GM13976 (cell line): ENCODE measurements at regions not wholly inside any gene's neighbourhood (a gene's known extent, or its start where the extent isn't known, plus 50 kb on each side); places are given as distances from the start of the nearest gene placed in this dataset.

Experiments used
- DNase-seq: peaks from one replicate; pipeline ENCODE4 v3.0.0; 2012; ENCODE audit warnings: low spot score
- in situ Hi-C: fragments of 300-500 bp; cut with MboI; formaldehyde crosslinking; loops from one replicate; pipeline ENCODE4 v1.12.0; 2022; ENCODE audit warnings: low sequenced_read_pairs, mixed read lengths, inconsistent platforms; ENCODE audit not compliant: unreplicated experiment
- TF ChIP-seq, protein P1 (sequence below): IDR thresholded peaks from 2 replicates; pipeline ENCODE4 v1.5.1; 2012; ENCODE audit warnings: borderline replicate concordance, mild to moderate bottlenecking; ENCODE audit not compliant: insufficient read depth; ENCODE audit errors: extremely low read depth, missing control alignments, control extremely low read depth

DNA sequence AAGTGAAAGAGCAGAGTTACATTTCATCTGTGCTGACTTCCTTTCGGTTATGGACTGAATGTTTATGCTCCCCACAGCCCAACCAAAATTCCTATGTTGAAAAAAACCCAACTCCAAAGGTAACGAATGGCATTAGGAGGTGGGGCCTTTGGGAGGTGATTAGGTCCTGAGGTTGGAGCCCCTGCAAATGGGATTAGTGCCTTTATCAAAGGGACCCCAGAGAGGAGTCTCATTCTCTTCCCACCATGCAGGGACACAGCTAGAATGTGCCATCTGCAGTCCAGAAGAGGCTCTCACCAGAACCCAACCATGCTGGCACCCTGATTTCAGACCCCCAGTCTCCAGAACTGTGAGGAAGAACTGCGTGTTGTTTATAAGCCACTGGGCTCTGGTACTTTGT is 199.3 kb downstream of the TOMM20 start:
- TF ChIP-seq, protein P1, sequence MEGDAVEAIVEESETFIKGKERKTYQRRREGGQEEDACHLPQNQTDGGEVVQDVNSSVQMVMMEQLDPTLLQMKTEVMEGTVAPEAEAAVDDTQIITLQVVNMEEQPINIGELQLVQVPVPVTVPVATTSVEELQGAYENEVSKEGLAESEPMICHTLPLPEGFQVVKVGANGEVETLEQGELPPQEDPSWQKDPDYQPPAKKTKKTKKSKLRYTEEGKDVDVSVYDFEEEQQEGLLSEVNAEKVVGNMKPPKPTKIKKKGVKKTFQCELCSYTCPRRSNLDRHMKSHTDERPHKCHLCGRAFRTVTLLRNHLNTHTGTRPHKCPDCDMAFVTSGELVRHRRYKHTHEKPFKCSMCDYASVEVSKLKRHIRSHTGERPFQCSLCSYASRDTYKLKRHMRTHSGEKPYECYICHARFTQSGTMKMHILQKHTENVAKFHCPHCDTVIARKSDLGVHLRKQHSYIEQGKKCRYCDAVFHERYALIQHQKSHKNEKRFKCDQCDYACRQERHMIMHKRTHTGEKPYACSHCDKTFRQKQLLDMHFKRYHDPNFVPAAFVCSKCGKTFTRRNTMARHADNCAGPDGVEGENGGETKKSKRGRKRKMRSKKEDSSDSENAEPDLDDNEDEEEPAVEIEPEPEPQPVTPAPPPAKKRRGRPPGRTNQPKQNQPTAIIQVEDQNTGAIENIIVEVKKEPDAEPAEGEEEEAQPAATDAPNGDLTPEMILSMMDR, result no peak
- no peak for DNase-seq
- in situ Hi-C loops, result no loop called here

DNA sequence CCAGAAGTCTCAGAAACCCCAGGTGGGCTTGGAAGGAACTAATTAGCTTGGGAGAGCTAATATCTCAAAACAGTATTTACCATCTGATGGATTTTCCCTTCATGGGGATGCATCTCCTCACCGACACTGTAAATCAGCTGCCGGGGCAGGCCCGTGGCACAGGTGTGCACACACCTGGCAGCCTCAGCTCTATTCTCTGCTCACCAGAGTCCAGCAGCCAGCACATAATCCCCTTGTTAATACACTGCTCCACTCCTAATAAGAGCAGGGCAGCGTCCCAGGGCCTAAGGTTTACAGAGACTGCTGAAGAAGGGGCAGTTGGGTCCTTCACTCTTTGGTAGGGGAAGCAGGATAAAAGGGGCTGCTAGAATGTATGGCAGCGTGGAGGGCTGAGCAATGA is 200.0 kb downstream of the TOMM20 start:
- in situ Hi-C loops, result no loop called here
- TF ChIP-seq, protein P1, result no peak
- DNase-seq, result no peak

DNA sequence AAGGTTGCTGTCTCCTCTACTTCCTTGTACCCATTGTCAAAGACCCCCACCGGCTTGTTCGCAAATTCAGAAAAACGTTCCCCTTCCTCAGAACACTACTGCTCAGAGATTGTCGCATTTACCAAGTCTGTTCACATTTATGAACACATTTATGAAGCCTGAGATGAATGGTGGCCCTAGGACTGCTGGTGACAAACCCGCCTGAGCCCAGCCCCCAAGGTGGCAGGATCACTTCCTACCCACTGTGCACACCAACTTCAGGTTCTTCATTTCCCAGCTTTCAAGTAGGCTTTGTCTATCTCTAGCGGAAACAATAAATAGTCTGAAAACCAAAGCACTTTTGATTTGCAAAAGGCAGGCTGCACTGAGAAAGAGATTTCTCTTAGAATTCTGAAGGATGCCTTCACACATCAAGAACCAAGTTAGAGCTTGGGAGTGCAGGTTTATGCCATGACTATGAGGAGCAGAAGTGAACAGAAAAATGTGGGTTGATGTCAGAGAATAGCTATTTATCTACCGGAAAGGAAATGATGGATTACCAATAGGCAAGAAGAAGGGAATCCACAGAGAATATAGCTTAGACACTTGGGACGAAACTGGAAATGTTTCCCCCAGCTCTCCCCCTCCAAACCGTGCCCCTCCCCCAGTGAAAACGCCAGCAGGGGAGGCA is 200.5 kb downstream of the TOMM20 start:
- no peak for DNase-seq
- in situ Hi-C loops, result no loop called here
- TF ChIP-seq, protein P1, result no peak

DNA sequence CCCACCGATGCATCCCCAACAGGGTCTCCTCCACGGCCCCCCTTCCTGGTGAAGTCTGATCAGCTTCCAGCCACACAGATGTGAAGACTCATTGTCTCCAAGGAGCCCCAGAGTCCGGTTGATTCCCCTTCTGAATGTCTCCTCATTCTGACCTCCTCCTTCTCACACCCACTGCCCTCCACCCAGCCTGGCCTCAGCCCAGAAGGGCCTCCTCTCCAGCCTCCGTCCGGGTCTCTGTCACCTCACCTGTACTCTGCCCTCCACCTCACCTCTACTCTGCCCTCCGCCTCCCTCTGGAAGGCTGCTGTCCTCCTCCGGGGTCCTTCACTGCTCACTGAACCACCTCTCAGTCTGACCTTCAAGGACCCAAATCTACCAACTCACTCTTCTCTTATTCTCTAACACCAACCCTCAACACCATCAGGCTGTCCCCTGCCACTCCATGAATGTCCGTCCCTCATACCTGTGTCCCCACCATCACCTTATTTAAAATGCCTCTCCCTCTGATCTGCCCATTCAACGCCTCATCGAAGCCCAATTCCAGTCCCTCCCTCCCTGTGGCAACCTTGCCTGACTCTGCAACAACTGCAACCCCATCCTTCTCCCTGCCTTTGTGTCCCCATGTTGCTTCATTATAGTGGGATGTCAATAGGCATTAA is 201.2 kb downstream of the TOMM20 start:
- in situ Hi-C loops, result no loop called here
- TF ChIP-seq, protein P1, result no peak
- DNase-seq, result peak; percentile 48

DNA sequence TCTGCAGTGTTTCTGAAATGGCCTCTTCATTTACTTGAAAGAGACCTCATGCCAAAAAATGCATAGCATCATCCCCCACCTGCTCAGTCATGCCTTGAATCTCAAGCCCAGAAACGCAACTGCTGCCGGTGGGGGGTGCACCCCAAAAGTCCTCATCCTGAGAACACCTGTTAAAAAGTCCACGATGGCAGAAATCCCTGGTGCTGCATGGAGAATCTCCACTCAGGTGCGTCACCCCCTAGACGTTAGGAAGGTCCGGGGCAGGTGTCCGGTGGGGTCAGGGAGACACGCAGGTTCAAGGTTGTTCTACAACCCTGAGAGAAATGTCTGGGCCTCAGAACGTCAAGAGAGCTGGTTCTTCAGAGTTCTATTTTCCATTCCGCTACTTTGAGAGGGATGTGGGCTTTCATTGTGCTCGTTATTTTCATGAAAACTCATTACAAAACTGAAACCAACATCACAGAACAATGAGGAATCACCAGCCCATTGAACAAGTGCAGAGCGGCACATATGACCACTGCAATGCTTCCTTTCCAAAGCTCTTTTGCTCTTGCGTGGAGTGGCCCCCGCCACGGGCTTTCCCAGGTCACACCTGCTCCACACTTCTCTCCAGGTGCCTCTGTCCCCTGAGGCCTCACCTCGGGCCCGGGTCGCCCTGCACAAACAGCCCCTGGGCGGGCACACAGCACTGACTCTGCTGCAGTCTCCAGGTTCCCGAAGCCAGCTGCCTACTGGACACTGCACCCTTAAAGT is 201.9 kb downstream of the TOMM20 start:
- in situ Hi-C loops, result no loop called here
- peak; percentile 81 for DNase-seq
- TF ChIP-seq, protein P1, result no peak

DNA sequence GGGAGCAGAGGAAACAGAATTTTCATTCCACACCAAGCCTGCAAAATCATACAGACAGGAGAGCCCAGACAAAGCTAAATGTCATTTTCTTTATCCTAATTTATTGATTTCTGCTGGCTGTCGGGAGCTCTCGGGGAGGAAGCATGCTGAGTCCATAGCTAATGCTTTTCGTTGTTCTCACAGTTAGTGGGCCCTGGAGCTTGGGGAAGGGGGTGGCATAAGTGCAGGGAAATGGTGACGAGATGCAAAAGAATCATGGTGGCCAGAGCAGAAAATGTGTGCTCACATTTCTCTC is 202.4 kb downstream of the TOMM20 start:
- TF ChIP-seq, protein P1, result no peak
- DNase-seq, result no peak
- in situ Hi-C loops, result no loop called here
